ACC112 (cell line): ENCODE measurements at regions not wholly inside any gene's neighbourhood (a gene's known extent, or its start where the extent isn't known, plus 50 kb on each side); places are given as distances from the start of the nearest gene placed in this dataset.
A peak's percentile ranks its signal among the peaks of the same experiment; 100 is the strongest.

Source experiments
- H2AFZ ChIP-seq: fragments of 200-600 bp; sonication (generic); one replicate; pipeline ENCODE4 v1.6.0; 2017; ENCODE audit warnings: antibody characterized with exemption, low read length; ENCODE audit not compliant: unreplicated experiment
- H3K27ac ChIP-seq: fragments of 200-600 bp; sonication (generic); 2 replicates; pipeline ENCODE4 v1.5.1; 2014; ENCODE audit warnings: low read depth, mild to moderate bottlenecking, antibody characterized with exemption, low read length, moderate library complexity
- H3K27me3 ChIP-seq: fragments of 200-600 bp; sonication (generic); 2 replicates; pipeline ENCODE4 v1.6.1; 2014; ENCODE audit warnings: mild to moderate bottlenecking, antibody characterized with exemption, low read length, moderate library complexity, mixed read lengths; ENCODE audit not compliant: insufficient read depth
- H3K36me3 ChIP-seq: fragments of 200-600 bp; sonication (generic); 2 replicates; pipeline ENCODE4 v1.6.1; 2016; ENCODE audit warnings: mild to moderate bottlenecking, antibody characterized with exemption, low read length, moderate library complexity, mixed read lengths; ENCODE audit not compliant: insufficient read depth
- H3K4me1 ChIP-seq: fragments of 200-600 bp; sonication (generic); one replicate; pipeline ENCODE4 v1.6.1; 2016; ENCODE audit warnings: low read length, mixed read lengths; ENCODE audit not compliant: insufficient read depth, unreplicated experiment, control insufficient read depth
- H3K4me3 ChIP-seq: fragments of 200-600 bp; sonication (generic); 2 replicates; pipeline ENCODE4 v1.5.1; 2014; ENCODE audit warnings: mild to moderate bottlenecking, low read depth, low read length
- H3K79me2 ChIP-seq: fragments of 200-600 bp; sonication (generic); one replicate; pipeline ENCODE4 v1.6.0; 2016; ENCODE audit warnings: low read length; ENCODE audit not compliant: control insufficient read depth, unreplicated experiment, insufficient read depth

DNA sequence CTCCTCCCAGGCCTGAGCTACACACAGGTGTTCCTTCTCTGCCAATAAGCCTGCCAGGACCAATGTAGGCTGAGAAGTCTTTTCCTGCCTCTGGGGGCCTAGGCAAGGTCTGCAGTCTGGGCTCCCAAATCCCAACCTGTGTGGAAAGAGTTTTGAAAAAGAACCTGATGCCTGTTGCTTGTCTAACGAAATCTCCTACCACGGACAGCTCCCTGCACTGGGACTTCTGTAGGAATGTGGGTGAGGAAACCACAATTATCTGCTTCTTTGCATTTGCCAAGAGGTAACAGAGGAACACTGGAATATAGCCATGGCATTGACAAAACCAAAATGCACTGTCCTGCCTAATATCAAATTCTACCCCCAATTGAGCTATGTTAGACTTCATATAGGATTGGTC lies 877.0 kb upstream of the TMEM132C start:
- Histone ChIP-seq H3K27ac (no peak overlapping the region), H3K4me3 (no peak overlapping the region), H3K79me2 (no peaks in the 10 kb centered on the region), H3K4me1 (peaks cover 8% of the 10 kb centered on the region), H3K36me3 (no peaks in the 10 kb centered on the region), H3K27me3 (no peaks in the 10 kb centered on the region), H2AFZ (no peak overlapping the region)

DNA sequence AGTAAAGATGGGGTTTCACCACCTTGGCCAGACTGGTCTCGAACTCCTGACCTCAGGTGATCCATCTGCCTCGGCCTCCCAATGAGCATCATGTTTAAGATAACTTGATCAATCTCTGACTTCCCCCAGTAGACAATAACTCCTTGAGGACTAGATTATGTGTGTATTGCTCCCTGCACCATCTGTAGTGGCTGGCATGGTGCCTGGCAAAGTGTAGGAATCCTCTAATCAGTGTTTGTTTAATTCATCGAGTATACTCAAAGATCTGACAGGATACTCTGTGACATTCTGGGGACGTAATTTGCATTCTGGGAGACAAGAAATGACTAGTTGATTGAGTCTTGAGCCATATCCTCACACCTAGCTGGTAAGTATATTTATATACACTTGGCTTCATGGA lies 873.5 kb upstream of the TMEM132C start:
- Histone ChIP-seq H3K79me2 (no peaks in the 10 kb centered on the region), H3K36me3 (no peaks in the 10 kb centered on the region), H2AFZ (no peak overlapping the region), H3K4me1 (peaks cover 10% of the 10 kb centered on the region), H3K27ac (no peak overlapping the region; the same call in 1 of the 2 replicates), H3K27me3 (no peaks in the 10 kb centered on the region), H3K4me3 (no peak overlapping the region)

DNA sequence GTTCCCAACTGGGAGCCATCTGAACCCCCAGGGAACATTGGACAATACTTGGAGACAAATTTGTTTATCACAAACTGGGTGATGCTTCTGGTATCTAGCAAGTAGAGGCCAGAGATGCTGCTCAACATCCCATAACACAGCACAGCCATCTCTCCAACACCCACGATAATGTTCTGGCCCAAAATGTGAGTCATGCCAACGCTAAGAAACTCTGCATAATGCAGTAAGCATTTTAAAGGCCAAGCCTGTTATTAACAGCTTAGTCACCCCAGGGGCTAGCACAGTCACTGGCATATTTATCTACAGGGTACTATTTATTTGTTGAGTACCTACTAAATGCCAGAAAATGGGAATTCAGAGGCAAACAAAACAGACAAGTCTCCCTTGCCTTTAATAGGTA lies 873.1 kb upstream of the TMEM132C start:
- Histone ChIP-seq H3K27me3 (no peaks in the 10 kb centered on the region), H3K27ac (peak overlapping the region; percentile 7; the same call in 1 of the 2 replicates), H3K4me3 (no peak overlapping the region), H3K79me2 (no peaks in the 10 kb centered on the region), H3K36me3 (no peaks in the 10 kb centered on the region), H3K4me1 (peaks cover 10% of the 10 kb centered on the region), H2AFZ (no peak overlapping the region)

DNA sequence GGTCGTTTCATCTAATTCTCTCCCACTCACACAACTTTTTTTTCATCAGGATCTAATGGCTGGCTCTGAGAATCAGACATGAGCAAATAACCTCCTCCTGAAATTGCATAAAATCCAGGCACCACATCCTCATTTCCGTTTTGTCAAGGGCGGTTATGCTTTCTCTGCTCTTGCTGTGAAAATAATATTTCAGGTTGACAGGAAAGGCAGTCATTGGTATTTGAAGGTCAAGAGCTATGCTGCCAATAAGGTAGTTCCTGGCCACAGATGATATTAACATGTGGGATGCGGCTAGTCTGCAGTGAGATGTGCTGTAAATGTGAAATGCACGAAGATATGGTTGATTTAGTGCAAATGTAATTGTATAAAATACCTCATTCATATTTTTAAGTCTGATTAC lies 870.2 kb upstream of the TMEM132C start:
- Histone ChIP-seq H3K4me1 (peaks cover 28% of the 10 kb centered on the region), H3K36me3 (no peaks in the 10 kb centered on the region), H3K27ac (no peak overlapping the region), H3K79me2 (no peaks in the 10 kb centered on the region), H3K4me3 (no peak overlapping the region), H2AFZ (no peak overlapping the region), H3K27me3 (no peaks in the 10 kb centered on the region)

DNA sequence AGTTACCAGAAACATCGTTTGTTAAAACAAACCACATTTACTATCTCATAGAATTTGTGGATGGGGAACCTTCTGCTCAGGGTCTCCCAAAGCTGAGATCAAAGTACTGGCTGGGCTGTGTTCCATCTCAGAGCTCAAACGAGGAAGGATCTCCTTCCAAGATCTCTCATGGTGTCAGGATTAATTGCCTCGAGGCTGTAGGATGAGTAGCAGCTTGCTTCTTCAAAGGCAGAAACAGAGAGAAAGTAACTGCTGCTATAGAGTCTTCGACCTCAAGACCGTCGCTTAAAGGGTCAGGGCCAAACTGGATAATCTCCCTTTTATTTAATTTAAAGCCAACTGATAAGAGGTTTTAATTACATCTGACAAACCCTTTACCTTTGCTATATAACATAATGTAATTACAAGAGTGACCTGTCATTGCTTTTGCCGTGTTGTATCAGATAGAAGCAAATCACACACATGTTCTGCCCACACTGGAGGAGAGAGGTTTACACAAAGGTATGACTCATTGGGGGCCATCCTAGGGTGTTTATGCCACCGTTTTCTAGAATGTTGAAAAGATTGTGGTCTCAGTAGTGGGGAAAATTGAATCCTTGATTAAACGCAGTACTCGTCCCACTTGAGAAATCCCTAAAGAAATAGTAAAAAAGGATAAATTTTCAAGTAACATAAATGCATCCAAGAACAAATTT lies 868.8 kb upstream of the TMEM132C start:
- H2AFZ ChIP-seq, result no peak overlapping the region
- no peaks in the 10 kb centered on the region for H3K27me3 ChIP-seq
- no peaks in the 10 kb centered on the region for H3K79me2 ChIP-seq
- H3K4me3 ChIP-seq, result no peak overlapping the region
- no peak overlapping the region for H3K27ac ChIP-seq
- no peaks in the 10 kb centered on the region for H3K36me3 ChIP-seq
- peaks cover 29% of the 10 kb centered on the region for H3K4me1 ChIP-seq

DNA sequence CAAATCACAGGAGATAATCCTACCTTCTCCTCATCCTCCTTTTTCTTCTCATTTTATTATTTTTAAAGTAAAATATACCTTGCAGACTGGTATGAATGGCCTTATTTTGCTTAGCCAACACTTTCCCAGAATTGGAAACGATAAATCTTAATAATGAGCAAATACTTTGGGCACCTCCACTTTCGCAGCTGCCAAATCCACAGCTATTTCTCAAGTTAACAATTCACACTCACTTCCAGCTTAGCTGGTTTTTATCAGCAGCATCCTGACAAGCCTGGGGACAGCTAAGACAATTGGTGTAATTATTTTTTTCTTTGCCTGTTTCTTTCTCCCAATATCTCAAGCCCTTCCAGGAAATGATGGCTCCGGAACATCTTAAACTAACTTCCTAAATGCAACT lies 867.5 kb upstream of the TMEM132C start:
- H2AFZ ChIP-seq, result no peak overlapping the region
- no peak overlapping the region for H3K4me3 ChIP-seq
- H3K27me3 ChIP-seq, result no peaks in the 10 kb centered on the region
- no peaks in the 10 kb centered on the region for H3K79me2 ChIP-seq
- H3K27ac ChIP-seq, result no peak overlapping the region
- peaks cover 23% of the 10 kb centered on the region for H3K4me1 ChIP-seq
- no peaks in the 10 kb centered on the region for H3K36me3 ChIP-seq

DNA sequence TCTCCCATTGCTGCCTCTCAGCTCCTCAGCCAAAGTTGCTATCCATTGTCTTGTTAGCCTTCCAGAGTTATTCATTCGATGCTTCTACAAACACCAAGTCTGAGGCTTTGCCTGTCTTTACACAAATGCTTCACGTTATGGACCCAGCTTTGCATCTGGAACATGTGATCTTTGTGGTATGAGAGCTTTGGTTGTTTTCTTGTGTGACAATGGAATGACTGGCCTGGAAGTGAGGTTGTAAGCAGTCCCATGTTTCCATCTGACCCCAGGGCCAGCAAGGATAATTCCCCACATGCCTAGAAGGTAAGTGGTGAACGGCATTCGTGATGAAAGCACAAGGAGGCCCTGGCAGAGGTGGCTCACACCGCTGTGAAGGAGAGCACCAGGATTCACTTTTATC lies 866.7 kb upstream of the TMEM132C start:
- Histone ChIP-seq H3K27me3 (no peaks in the 10 kb centered on the region), H3K4me1 (peaks cover 18% of the 10 kb centered on the region), H3K4me3 (no peak overlapping the region), H3K27ac (peak overlapping the region; percentile 18; the same call in 1 of the 2 replicates), H3K36me3 (no peaks in the 10 kb centered on the region), H2AFZ (no peak overlapping the region), H3K79me2 (no peaks in the 10 kb centered on the region)

DNA sequence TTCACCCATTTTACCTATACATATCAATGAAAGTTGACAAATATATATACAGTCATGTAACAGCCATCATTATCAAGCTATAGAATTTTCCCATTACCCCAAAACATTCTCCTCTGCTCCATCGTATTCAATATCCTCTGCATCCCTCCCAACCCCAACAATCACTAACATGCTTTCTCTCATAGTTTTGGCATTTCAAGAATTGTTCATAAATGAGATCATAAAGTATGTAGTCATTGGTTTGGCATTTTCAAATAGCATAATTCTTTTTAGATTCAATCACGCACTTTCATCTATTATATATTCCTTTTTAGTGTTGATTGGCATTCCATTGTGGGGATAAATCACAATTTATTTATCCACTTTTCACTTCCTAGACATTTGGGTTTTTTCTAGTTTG lies 866.0 kb upstream of the TMEM132C start:
- peak overlapping the region; percentile 22 for H2AFZ ChIP-seq
- no peak overlapping the region for H3K4me3 ChIP-seq

DNA sequence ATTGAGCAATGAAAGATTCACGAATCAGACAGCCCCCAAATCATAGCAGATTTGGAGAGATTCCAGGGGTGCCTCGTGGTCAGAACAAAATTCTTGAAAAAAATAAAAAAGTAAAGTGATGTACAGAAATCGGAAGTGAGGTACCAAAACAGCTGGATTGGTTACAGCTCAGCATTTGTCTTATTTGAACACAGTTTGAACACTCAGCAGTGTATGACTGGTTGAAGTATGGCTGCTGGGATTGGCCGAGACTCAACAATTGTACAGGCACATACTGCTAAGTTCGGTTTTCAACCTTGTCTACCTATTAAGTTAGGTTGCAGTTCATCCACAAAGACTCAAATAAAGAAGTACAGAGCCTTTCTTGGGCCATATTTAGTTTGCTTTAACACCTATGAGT lies 865.4 kb upstream of the TMEM132C start:
- Histone ChIP-seq H3K79me2 (no peaks in the 10 kb centered on the region), H3K27me3 (no peaks in the 10 kb centered on the region), H2AFZ (peak overlapping the region; percentile 22), H3K27ac (peak overlapping the region; percentile 77), H3K4me1 (peaks cover 18% of the 10 kb centered on the region), H3K36me3 (no peaks in the 10 kb centered on the region), H3K4me3 (no peak overlapping the region)

More for the DNA sequence above, 866.0 kb upstream of the TMEM132C start:
- H3K36me3 ChIP-seq, result no peaks in the 10 kb centered on the region
- no peaks in the 10 kb centered on the region for H3K79me2 ChIP-seq
- peak overlapping the region; percentile 77 for H3K27ac ChIP-seq
- peaks cover 18% of the 10 kb centered on the region for H3K4me1 ChIP-seq
- H3K27me3 ChIP-seq, result no peaks in the 10 kb centered on the region

DNA sequence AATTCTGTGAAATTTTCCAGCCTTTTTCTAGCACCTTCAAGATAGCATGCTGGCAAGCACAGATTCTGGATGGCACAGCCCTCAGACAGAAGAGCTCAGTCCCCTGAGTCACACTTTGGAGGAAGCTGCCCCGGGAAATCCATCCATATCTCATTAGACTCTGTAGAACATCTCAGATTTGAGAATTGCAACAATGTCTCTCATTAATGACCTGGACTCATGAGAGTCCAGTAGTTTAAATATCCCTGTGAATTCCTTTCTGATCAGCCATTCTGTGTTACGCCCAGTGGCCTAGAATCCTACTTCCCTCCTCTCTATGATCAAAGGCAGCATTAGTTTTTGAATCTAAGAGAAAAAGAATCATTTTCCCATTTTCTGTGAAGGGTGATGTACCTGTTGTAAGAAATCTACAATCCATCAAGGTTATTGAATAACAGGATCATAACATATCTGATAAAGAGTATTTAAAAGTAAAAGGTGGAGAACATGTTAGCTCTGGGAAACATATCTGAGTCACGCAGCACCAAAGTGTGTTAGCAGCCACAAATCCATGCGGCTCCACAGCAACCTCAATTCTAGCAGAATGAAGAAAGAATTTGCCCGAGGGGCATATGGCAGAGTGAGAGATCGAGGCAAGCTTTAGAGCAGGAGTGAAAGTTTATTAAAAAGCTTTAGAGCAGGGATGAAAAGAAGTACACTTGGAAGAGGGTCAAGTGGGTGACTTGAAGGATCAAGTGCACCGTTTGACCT lies 855.6 kb upstream of the TMEM132C start:
- Histone ChIP-seq H3K27ac (no peak overlapping the region), H3K79me2 (no peaks in the 10 kb centered on the region), H3K4me3 (no peak overlapping the region), H2AFZ (no peak overlapping the region), H3K27me3 (no peaks in the 10 kb centered on the region), H3K4me1 (no peaks in the 10 kb centered on the region), H3K36me3 (no peaks in the 10 kb centered on the region)

DNA sequence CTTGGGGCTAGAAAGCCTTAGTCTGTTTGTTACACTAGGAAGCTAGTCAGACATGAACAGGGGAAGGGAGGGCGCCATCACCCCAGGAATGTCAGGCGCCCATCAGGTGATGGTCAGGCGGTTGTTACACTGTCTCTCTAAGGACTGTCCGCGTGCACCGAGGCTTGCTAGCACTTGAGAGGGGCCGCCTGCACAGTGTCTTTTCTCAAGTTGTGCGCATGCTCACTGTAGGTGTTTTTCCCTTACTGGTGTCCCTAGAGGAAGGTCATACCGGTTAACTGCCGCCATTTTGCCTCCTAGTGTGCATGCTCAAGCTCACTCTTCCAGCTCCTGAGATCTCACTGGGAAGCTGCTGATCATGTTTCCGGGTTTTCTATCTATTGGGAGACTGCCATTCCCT lies 855.0 kb upstream of the TMEM132C start:
- no peak overlapping the region for H2AFZ ChIP-seq
- H3K4me3 ChIP-seq, result no peak overlapping the region
- H3K79me2 ChIP-seq, result no peaks in the 10 kb centered on the region
- no peaks in the 10 kb centered on the region for H3K27me3 ChIP-seq
- no peaks in the 10 kb centered on the region for H3K4me1 ChIP-seq
- H3K36me3 ChIP-seq, result no peaks in the 10 kb centered on the region
- H3K27ac ChIP-seq, result no peak overlapping the region
